Activated CD8-positive, alpha-beta memory T cell treated with anti-CD3 and anti-CD28 coated beads, Interleukin-2, amount 10 ng/mL, durations not matched to agents 7 days and 5 days (primary cell): ENCODE measurements at regions not wholly inside any gene's neighbourhood (a gene's known extent, or its start where the extent isn't known, plus 50 kb on each side); places are given as distances from the start of the nearest gene placed in this dataset.

Experiments
- ATAC-seq: fragments of 150-1000 bp; cut with Tn5 transposase; one replicate; pipeline ENCODE4 v1.10.0; 2021; ENCODE audit warnings: moderate library complexity
- CTCF ChIA-PET: fragments of 350-600 bp; sonication (Branson Sonifier 250); formaldehyde crosslinking; loops from one replicate; lab custom pipeline; 2021; ENCODE audit warnings: antibody characterized with exemption; lab: Charles Lee
- DNase-seq: peaks from one replicate; pipeline ENCODE4 v3.0.0-alpha.2; 2020
- H3K27ac Mint-ChIP-seq: one replicate; pipeline ENCODE4 v1.8.0; 2021; ENCODE audit warnings: mild to moderate bottlenecking, mixed read lengths
- H3K27me3 Mint-ChIP-seq: one replicate; pipeline ENCODE4 v1.8.0; 2021; ENCODE audit warnings: mixed read lengths
- H3K36me3 Mint-ChIP-seq: one replicate; pipeline ENCODE4 v1.8.0; 2021; ENCODE audit warnings: mild to moderate bottlenecking, mixed read lengths
- H3K4me1 Mint-ChIP-seq: one replicate; pipeline ENCODE4 v1.8.0; 2021; ENCODE audit warnings: mixed read lengths
- H3K4me3 Mint-ChIP-seq: one replicate; pipeline ENCODE4 v1.8.0; 2021; ENCODE audit warnings: mild to moderate bottlenecking, moderate library complexity, mixed read lengths
- H3K9me3 Mint-ChIP-seq: one replicate; pipeline ENCODE4 v1.8.0; 2022; ENCODE audit warnings: low read depth, mixed read lengths

DNA sequence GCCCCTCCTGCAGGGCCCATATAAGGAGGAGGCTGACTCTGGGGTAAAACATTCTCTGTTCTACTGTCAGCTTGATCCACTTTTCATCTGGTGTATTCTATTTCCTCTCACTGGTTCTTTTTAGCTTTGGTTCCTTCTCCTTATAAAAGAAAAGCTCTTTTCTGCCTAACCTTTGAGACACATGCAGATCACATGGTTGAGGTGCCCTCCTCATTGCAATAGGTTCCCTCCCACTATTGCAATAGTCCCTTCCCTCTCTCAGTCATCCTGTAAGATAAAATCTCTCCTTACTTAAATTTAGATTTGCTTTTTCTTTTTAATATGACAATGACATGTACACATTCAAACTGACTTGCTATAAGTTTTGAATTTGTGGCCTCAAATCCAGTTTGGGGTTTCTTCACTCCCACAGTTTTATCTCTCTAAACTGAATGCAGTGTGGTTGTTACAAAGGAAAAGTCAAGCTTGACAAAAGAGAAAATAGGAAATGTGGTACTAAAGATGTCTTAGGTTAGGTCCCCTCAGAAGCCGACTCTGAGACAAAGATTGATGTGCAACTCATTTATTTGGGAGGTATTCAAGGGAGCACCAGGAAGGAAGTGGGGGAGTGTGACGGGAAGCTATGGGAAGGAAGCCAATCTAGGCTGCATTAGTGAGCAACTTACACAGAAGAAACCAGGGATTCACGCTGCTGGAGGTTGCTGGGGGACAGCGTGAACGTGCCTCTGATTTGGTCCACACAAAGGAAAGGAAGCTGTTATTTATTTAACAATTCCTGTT is 127.6 kb upstream of the LINC00305 start:
- Mint-ChIP-seq H3K4me1 (no peaks in the 10 kb centered on the region), H3K4me3 (no peak overlapping the region), H3K27me3 (no peaks in the 10 kb centered on the region), H3K36me3 (no peaks in the 10 kb centered on the region), H3K9me3 (peaks cover 10% of the 10 kb centered on the region), H3K27ac (no peak overlapping the region)
- CTCF ChIA-PET = no interaction called here
- ATAC-seq (no peak), DNase-seq (no peak)

DNA sequence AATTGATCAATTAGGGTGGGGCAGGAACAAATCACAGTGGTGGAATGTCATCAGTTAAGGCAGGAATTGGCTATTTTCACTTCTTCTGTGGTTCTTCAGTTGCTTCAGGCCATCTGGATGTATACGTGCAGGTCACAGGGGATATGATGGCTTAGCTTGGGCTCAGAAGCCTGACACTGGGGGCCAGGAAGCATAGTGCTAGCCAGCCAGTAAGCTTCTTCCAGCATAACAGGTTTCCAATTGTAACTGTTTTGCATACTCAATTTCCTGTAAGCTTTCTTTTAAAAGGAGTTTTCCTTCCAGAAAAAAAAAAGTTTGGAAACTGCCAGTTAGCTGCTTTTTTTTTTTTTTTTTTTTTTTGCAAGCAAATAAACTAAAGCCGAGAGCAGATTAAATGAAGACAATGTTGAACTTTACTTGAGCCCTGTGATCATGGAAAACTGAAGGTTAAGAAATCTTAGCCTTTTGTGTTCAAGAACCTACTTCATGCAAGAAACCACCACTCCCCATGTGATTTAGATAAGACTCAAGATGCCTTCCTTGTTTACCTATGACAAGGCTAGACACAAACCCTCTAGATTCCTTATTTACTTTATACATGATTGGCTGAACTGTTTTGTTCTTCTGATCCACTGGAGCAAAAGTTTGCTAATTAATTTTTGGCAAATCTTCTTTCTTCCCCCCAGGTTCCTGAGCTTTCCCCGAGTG is 126.9 kb upstream of the LINC00305 start:
- no peak for DNase-seq
- Mint-ChIP-seq H3K9me3 (peaks cover 8% of the 10 kb centered on the region), H3K36me3 (no peaks in the 10 kb centered on the region), H3K27ac (no peak overlapping the region), H3K4me3 (no peak overlapping the region), H3K27me3 (no peaks in the 10 kb centered on the region), H3K4me1 (no peaks in the 10 kb centered on the region)
- CTCF ChIA-PET = no interaction called here
- no peak for ATAC-seq

DNA sequence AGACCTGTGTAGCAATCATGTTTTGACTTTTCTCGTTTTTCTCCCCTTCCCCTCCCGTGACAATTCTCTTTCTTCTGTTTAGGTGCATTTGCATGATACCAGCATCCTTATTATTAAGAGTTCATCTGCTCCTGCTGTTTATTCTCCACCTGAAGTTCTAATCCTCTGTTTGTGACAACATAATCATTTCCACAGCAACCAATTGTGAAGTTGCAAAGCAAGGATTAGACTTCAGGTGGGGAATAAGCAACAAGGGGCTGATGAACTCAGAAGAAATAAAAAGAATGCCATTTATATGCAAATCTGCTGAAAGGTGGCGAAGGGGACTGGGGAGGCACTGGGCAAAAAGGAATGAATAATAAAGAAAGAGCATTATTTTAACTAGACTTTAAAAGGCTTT is 124.8 kb upstream of the LINC00305 start:
- Mint-ChIP-seq H3K27me3 (no peaks in the 10 kb centered on the region), H3K36me3 (no peaks in the 10 kb centered on the region)

DNA sequence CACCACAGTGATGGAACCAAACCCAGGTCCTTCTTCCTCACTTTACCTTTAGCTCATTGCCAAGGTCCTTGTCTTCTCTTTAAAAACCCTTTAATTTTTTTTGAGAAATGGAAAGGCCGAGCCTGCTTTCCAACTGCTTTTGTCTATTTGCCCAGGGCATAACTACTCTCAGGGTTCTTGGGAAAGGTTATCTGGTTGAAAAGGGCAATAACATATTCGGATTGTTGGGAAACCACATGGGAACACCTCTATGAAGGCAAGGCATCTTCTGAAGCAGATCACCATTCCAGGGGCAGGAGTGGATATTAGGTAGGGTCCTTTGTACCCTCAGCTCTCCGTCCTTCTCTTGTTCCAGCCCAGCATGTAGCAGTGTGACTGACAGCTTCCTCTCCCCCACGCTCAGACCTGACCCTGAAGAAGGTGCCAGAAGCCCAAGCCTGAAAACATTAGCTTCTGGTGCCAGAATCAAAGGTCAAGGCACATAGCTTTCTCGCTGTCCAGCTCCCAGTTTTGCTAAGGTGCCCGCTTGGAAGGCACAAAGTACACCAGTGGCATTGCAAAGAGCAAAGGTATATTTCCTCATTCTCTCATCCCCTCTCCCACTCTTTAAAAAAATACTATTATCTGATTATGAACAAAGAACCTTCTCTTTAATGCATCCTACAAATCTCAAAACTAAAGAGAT is 123.2 kb upstream of the LINC00305 start:
- no peak overlapping the region for H3K4me3 Mint-ChIP-seq
- H3K9me3 Mint-ChIP-seq = peaks cover 3% of the 10 kb centered on the region
- no peak for DNase-seq
- H3K27me3 Mint-ChIP-seq = no peaks in the 10 kb centered on the region
- CTCF ChIA-PET = no interaction called here
- no peaks in the 10 kb centered on the region for H3K4me1 Mint-ChIP-seq
- no peak for ATAC-seq
- H3K27ac Mint-ChIP-seq = no peak overlapping the region
- H3K36me3 Mint-ChIP-seq = no peaks in the 10 kb centered on the region

More for the DNA sequence above, 124.8 kb upstream of the LINC00305 start:
- Mint-ChIP-seq H3K4me3 (no peak overlapping the region), H3K4me1 (no peaks in the 10 kb centered on the region), H3K27ac (no peak overlapping the region), H3K9me3 (peaks cover 8% of the 10 kb centered on the region)
- CTCF ChIA-PET = no interaction called here
- ATAC-seq (no peak), DNase-seq (no peak)

DNA sequence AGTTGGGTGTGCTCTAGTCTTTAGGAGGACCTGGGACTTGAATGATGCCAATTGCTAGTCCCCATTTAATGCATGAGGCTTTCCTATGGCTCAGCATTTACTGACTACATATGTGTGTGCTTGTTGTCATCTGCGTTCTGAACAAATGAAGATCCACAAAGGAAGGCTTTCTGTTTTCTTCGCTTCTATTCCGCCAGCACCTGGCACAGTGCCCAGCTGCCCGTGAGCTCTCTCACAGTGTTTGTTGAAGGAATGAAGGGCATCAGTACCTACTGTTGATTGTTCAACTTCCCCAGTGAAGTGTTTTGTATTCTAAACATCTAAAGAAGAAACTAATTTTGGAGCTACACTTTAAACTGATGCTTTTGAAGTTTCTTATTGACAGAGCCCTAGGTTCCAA is 122.4 kb upstream of the LINC00305 start:
- no peaks in the 10 kb centered on the region for H3K27me3 Mint-ChIP-seq
- H3K9me3 Mint-ChIP-seq = peaks cover 3% of the 10 kb centered on the region
- no peak overlapping the region for H3K27ac Mint-ChIP-seq
- DNase-seq (no peak), ATAC-seq (no peak)
- CTCF ChIA-PET = no interaction called here
- no peak overlapping the region for H3K4me3 Mint-ChIP-seq
- no peaks in the 10 kb centered on the region for H3K4me1 Mint-ChIP-seq
- H3K36me3 Mint-ChIP-seq = no peaks in the 10 kb centered on the region

DNA sequence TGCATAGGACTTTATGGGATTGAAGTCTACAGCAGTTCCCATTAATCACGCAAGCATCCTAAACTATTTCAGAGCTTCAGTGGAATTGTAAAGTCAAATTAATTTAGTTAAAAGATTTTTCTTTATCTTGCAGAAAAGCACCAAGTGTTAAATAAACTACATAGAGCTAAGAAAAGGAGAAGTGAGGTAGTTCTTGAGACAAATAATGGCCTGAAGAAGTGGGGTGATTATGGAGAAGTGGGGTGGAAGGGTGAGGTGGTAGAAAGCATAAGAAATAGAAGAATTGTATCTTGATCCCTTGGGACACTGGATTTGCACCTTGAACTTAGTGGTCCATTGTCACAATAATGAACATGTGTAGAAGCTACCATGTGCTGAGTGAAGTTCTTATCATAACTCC is 121.7 kb upstream of the LINC00305 start:
- Mint-ChIP-seq H3K36me3 (no peaks in the 10 kb centered on the region), H3K27ac (no peak overlapping the region), H3K4me3 (no peak overlapping the region), H3K4me1 (no peaks in the 10 kb centered on the region), H3K9me3 (peaks cover 3% of the 10 kb centered on the region), H3K27me3 (no peaks in the 10 kb centered on the region)
- CTCF ChIA-PET = no interaction called here
- DNase-seq (no peak), ATAC-seq (no peak)

DNA sequence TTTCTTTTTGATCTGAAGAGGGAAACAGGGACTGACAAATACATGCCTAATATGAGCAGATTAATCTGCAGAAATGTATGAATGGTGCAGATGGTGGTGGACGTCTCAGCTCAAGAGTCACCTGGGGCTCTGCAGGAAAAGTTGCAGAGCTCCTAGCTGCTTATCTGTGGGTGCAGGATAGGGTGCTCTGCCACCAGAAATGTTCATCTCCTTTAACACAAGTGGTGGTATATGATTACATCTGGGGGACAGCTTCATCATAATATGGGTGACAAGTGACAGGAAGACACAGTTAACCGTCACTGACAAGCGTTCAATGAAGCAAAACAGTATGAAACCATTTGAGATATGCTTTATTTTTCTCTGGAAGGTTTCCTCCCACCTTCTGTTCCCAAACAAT is 121.2 kb upstream of the LINC00305 start:
- no peak for ATAC-seq
- CTCF ChIA-PET = no interaction called here
- H3K27me3 Mint-ChIP-seq = no peaks in the 10 kb centered on the region
- H3K36me3 Mint-ChIP-seq = no peaks in the 10 kb centered on the region
- no peaks in the 10 kb centered on the region for H3K4me1 Mint-ChIP-seq
- H3K9me3 Mint-ChIP-seq = peaks cover 3% of the 10 kb centered on the region
- no peak overlapping the region for H3K4me3 Mint-ChIP-seq
- no peak overlapping the region for H3K27ac Mint-ChIP-seq
- DNase-seq = no peak

DNA sequence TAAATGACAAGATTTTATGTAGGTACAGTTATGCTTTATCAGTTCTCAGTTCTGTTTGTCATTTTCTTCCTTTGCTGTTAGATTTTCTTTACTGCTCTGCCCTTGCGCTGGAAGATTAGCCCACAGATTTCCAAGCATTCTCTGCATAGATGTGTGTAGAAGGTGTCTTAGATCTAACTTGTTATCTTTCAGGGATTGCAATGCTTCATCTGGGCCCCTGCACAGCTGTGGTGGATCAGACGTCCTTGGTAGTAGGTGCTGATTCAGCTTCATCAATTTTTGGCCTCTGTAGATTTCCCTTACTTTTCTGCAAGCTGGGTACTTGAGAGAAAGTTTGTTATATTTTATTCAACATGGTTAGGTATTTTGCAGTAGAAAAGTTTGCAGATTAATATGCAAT is 115.3 kb upstream of the LINC00305 start:
- DNase-seq (no peak), ATAC-seq (no peak)
- H3K36me3 Mint-ChIP-seq = no peaks in the 10 kb centered on the region
- no peaks in the 10 kb centered on the region for H3K4me1 Mint-ChIP-seq
- H3K27ac Mint-ChIP-seq = no peak overlapping the region
- H3K9me3 Mint-ChIP-seq = no peaks in the 10 kb centered on the region
- CTCF ChIA-PET = no interaction called here
- H3K4me3 Mint-ChIP-seq = no peak overlapping the region
- H3K27me3 Mint-ChIP-seq = no peaks in the 10 kb centered on the region

DNA sequence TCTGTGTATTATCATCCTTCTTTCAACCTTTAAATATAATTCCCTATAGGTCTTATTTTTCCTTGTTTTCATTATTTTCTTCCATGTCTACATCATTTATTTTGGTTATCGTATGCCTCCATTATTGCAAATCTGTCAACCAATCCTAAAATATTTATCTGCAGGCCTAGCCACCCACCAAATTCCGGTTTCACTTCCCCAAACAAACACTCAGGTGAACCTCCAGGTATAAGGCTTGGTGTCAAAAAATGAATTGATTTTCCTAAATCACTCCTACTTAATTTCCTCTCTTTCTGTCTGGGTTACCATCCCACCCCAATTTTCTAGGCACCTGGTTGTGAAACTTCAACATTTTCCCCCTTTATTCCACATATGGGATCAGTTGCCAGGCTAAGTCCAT is 111.9 kb upstream of the LINC00305 start:
- Mint-ChIP-seq H3K4me3 (no peak overlapping the region), H3K36me3 (no peaks in the 10 kb centered on the region), H3K27me3 (no peaks in the 10 kb centered on the region), H3K9me3 (no peaks in the 10 kb centered on the region), H3K27ac (no peak overlapping the region), H3K4me1 (no peaks in the 10 kb centered on the region)
- CTCF ChIA-PET = no interaction called here
- no peak for DNase-seq
- ATAC-seq = no peak

DNA sequence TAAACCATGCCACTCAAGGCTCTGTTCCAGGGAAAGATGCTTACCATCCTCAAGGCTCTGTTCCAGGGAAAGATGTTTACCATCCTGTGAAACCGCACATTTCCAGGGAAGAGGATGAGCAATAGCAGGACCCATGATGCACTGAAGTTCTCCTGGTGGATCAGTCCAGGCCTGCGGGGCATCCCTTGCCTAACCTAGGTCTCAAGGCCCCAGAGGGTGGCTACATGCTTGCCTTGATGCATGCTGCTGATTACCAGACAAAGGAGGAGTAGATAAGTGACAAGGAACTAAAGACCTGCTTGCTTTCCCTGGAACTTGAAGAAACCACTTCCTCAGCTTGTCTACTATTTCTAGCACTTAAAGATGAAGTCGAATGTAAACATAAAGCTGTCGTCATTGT is 111.0 kb upstream of the LINC00305 start:
- Mint-ChIP-seq H3K9me3 (no peaks in the 10 kb centered on the region), H3K36me3 (no peaks in the 10 kb centered on the region), H3K4me1 (no peaks in the 10 kb centered on the region), H3K27me3 (no peaks in the 10 kb centered on the region), H3K4me3 (no peak overlapping the region), H3K27ac (no peak overlapping the region)
- DNase-seq (no peak), ATAC-seq (no peak)
- CTCF ChIA-PET = no interaction called here

DNA sequence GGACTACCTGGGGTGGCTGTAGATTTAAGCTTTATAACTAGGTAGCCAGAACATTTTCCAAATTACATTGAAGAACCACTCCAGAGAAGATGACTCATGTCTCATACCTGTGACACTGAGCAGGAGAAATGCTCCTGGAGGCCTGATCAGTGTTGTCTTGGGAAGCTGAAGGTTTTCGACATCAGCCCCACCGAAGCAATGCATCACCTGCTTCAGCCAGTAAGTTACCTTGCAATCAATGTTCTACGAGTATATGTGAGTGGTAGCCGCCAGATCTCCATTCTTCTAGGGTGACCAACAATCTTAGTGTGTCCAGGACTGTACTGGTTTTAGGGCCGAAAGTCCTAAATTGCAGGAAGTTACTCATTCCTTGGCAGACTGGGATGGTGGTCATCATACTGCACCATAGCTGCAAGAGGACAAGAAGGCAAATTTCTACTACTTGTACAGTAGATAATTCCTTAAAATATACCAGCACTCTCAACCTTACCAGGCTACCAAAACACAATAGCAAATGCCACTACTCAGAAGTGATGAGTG is 109.3 kb upstream of the LINC00305 start:
- CTCF ChIA-PET = no interaction called here
- no peaks in the 10 kb centered on the region for H3K27me3 Mint-ChIP-seq
- H3K9me3 Mint-ChIP-seq = no peaks in the 10 kb centered on the region
- no peak overlapping the region for H3K27ac Mint-ChIP-seq
- no peaks in the 10 kb centered on the region for H3K4me1 Mint-ChIP-seq
- no peak overlapping the region for H3K4me3 Mint-ChIP-seq
- ATAC-seq (no peak), DNase-seq (no peak)
- H3K36me3 Mint-ChIP-seq = no peaks in the 10 kb centered on the region

DNA sequence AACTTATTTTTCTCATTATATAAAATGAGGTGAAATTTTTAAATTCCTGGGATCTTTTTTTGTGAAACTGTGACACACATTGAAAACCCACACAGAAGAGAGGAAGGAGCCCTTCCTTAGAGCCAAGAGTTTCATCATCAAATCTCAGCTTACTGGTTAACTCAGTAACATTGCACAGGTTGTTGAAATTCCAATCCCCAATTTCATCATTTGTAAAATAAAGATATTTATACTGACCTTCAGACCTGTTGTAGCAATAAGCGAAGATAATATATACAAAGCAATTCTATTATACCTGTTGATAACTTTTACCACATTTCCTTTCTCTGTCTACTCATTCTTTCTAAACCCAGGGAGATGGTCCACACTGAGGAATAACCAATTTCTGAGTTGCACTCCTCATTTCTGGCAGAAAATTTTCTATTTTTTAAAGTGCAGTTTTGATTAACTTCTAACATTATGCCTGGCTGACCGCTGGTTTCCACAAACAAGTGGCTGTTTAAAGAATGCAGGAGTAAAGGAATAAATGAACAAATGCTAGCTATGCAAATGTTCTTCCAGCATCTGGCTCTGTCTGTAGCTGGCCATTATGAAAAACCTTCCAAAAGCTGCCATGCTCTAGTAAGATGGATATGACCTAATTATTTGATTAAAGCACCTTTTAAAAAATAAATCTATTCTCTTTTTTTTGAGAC is 105.7 kb upstream of the LINC00305 start:
- DNase-seq (no peak), ATAC-seq (no peak)
- Mint-ChIP-seq H3K4me1 (no peaks in the 10 kb centered on the region), H3K9me3 (no peaks in the 10 kb centered on the region), H3K4me3 (no peak overlapping the region), H3K36me3 (no peaks in the 10 kb centered on the region), H3K27ac (no peak overlapping the region), H3K27me3 (no peaks in the 10 kb centered on the region)
- CTCF ChIA-PET = no interaction called here

DNA sequence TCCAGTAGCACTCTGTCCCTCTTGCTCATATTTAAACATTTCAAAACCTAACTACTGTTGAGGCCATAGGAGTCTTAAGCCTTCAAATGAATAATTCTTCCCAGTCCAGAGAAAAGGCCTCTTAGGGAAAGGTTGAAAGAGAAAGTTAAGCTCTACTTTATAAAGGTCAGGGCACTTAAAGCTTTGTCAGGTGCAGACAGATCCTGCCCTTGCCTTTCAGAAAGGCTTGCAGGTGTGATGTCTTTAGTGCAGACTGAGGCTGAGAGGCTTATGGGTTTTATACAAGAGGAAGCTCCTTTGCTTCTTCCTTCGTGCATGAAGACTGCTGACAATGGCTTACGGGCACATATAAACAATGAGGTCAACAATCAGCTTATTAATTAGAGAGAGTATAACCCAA is 105.0 kb upstream of the LINC00305 start:
- H3K36me3 Mint-ChIP-seq = no peaks in the 10 kb centered on the region
- H3K4me1 Mint-ChIP-seq = no peaks in the 10 kb centered on the region
- DNase-seq (no peak), ATAC-seq (no peak)
- no peak overlapping the region for H3K27ac Mint-ChIP-seq
- H3K9me3 Mint-ChIP-seq = no peaks in the 10 kb centered on the region
- H3K4me3 Mint-ChIP-seq = no peak overlapping the region
- CTCF ChIA-PET = no interaction called here
- no peaks in the 10 kb centered on the region for H3K27me3 Mint-ChIP-seq
